ENCODE measurements at regions not wholly inside any gene's neighbourhood (a gene's known extent, or its start where the extent isn't known, plus 50 kb on each side); places are given as distances from the start of the nearest gene placed in this dataset.

DNA sequence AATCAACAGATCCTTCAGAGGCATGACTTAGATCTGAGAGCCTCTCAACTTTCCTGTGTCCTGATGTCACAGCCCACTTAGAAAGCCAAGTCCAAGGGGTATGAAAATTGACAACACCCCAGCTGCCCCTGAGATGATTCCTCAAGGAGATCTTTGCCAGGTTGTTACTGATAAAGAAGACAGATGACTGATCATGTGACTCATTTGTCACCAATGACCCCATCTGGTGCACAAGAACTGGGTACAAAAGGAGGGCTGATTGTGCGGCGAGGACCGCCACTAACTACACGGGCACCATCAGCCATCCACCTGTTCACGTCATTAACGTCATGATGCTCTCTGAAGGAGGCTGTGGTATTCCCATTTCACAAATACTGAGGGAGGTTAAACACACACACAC is 583.2 kb upstream of the KLF4 start:
- TF ChIP-seq CTCF (IDR thresholded peaks at IDR 0.05; ENCODE audit: low read depth, low read length) = no peak
- TF ChIP-seq EZH2phosphoT487 (IDR thresholded peaks at IDR 0.05; ENCODE audit: low read depth) = no peak
